H1 (cell line): ENCODE measurements at regions not wholly inside any gene's neighbourhood (a gene's known extent, or its start where the extent isn't known, plus 50 kb on each side); places are given as distances from the start of the nearest gene placed in this dataset.

Experiments used
- ASH2L ChIP-seq: fragments of 200-600, 300-600 bp; sonication (generic); IDR thresholded peaks from one replicate; pipeline ENCODE4 v1.7.1; 2017; ENCODE audit warnings: low read length
- CHD1 ChIP-seq: IDR thresholded peaks from 2 replicates; pipeline ENCODE4 v1.6.1; 2012; ENCODE audit warnings: low read depth, low read length, improper control_type of control experiment
- CHD2 ChIP-seq: IDR thresholded peaks from 2 replicates; pipeline ENCODE4 v1.6.1; 2012; ENCODE audit warnings: low read length, improper control_type of control experiment
- GABPA ChIP-seq: IDR thresholded peaks from 2 replicates; pipeline ENCODE4 v1.6.1; 2011; ENCODE audit warnings: mild to moderate bottlenecking, low read length, moderate library complexity, borderline replicate concordance; ENCODE audit not compliant: insufficient read depth
- HDAC6 ChIP-seq: IDR thresholded peaks from one replicate; pipeline ENCODE4 v1.7.1; 2012; ENCODE audit warnings: low read depth, mild to moderate bottlenecking, inconsistent platforms, low read length, moderate library complexity
- POU5F1 ChIP-seq: IDR thresholded peaks from 2 replicates; pipeline ENCODE4 v1.6.1; 2011; ENCODE audit warnings: low read depth, mild to moderate bottlenecking, low read length, moderate library complexity
- RBBP5 ChIP-seq: IDR thresholded peaks from 2 replicates; pipeline ENCODE4 v1.7.1; 2012; ENCODE audit warnings: low read depth, mild to moderate bottlenecking, inconsistent platforms, low read length, moderate library complexity, borderline replicate concordance
- TCF12 ChIP-seq: IDR thresholded peaks from 2 replicates; pipeline ENCODE4 v1.6.1; 2011; ENCODE audit warnings: low read depth, mild to moderate bottlenecking, low read length

DNA sequence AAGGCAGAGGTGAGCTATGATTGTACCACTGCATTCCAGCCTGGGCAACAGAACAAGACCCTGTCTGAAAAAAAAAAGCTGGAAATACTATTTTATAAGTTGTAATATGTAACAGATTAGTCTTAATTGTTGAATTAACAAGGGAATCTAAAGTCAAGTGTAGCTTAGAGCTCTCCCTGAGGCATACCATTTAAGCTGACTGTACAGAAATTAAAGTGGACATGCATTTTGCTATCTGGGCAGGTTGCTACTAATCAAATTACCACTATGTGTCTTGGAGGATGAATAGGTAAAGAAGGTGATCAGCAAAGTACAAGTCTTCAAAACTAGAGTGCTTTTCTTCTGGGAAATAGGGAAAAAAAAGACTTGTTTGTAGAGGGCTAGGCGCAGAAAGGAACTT, 205.3 kb upstream of the JADE1 start (continued):
- TF ChIP-seq RBBP5: no peak
- TF ChIP-seq POU5F1: no peak
- TF ChIP-seq ASH2L: no peak
- no peak for TF ChIP-seq CHD2
- no peak for TF ChIP-seq HDAC6
- no peak for TF ChIP-seq TCF12
- no peak for TF ChIP-seq CHD1
- TF ChIP-seq GABPA: no peak
